ENCODE measurements at regions not wholly inside any gene's neighbourhood (a gene's known extent, or its start where the extent isn't known, plus 50 kb on each side); places are given as distances from the start of the nearest gene placed in this dataset.

- TF ChIP-seq TAF1 (IDR thresholded peaks at IDR 0.05; ENCODE audit: low read depth) (no peak), ZBTB7A (IDR thresholded peaks at IDR 0.05; ENCODE audit: low read depth) (no peak), CREB1 (IDR thresholded peaks at IDR 0.05; ENCODE audit: low read depth) (no peak)
- TF ChIP-seq, protein P1, sequence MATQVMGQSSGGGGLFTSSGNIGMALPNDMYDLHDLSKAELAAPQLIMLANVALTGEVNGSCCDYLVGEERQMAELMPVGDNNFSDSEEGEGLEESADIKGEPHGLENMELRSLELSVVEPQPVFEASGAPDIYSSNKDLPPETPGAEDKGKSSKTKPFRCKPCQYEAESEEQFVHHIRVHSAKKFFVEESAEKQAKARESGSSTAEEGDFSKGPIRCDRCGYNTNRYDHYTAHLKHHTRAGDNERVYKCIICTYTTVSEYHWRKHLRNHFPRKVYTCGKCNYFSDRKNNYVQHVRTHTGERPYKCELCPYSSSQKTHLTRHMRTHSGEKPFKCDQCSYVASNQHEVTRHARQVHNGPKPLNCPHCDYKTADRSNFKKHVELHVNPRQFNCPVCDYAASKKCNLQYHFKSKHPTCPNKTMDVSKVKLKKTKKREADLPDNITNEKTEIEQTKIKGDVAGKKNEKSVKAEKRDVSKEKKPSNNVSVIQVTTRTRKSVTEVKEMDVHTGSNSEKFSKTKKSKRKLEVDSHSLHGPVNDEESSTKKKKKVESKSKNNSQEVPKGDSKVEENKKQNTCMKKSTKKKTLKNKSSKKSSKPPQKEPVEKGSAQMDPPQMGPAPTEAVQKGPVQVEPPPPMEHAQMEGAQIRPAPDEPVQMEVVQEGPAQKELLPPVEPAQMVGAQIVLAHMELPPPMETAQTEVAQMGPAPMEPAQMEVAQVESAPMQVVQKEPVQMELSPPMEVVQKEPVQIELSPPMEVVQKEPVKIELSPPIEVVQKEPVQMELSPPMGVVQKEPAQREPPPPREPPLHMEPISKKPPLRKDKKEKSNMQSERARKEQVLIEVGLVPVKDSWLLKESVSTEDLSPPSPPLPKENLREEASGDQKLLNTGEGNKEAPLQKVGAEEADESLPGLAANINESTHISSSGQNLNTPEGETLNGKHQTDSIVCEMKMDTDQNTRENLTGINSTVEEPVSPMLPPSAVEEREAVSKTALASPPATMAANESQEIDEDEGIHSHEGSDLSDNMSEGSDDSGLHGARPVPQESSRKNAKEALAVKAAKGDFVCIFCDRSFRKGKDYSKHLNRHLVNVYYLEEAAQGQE (IDR thresholded peaks at IDR 0.05; ENCODE audit: low read depth): no peak
Observed at GRCh38 chr6:132204591-132204990, 196.7 kb downstream of the MOXD1 start.

- TF ChIP-seq EGR1 (IDR thresholded peaks at IDR 0.05): no peak
- TF ChIP-seq, protein P1 (IDR thresholded peaks at IDR 0.05; ENCODE audit: low read depth): peak; percentile 29; the same call in 1 of the 2 replicates
Observed at GRCh38 chr6:132202574-132202973, 198.7 kb downstream of the MOXD1 start.

- TF ChIP-seq CREB1 (IDR thresholded peaks at IDR 0.05; ENCODE audit: low read depth) (no peak), TCF12 (IDR thresholded peaks at IDR 0.05; ENCODE audit: low read depth) (no peak), EP300 (IDR thresholded peaks at IDR 0.05; ENCODE audit: borderline replicate concordance) (no peak), CEBPB (IDR thresholded peaks at IDR 0.05) (no peak), TAF1 (IDR thresholded peaks at IDR 0.05; ENCODE audit: low read depth) (no peak)
Observed at GRCh38 chr6:132199343-132199742, 201.9 kb downstream of the MOXD1 start.

DNA sequence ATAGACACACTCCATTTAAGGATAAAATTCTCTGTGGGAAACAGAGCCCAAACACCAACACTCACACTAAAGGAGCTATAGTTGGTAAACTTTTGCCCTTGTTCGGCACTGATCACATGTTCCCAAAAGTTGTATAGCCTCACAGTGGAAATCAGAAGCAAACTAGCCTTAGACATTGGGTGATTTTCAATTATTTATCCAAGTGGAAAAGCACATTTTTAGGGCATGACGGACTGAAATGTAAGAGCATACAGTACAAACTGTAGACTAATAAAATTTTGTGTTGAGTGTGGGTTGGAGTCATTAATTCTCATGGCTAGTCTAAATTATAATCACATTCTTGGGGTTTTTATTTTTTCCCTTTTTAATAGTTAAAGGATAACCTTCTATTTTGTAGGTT, 202.4 kb downstream of the MOXD1 start:
- TF ChIP-seq CREB1 (IDR thresholded peaks at IDR 0.05; ENCODE audit: low read depth) (no peak), TAF1 (IDR thresholded peaks at IDR 0.05; ENCODE audit: low read depth) (no peak), TCF12 (IDR thresholded peaks at IDR 0.05; ENCODE audit: low read depth) (no peak)
- TF ChIP-seq, protein P1 (IDR thresholded peaks at IDR 0.05; ENCODE audit: low read depth): no peak

- no peak for TF ChIP-seq TEAD4 (IDR thresholded peaks at IDR 0.05)
- no peak for TF ChIP-seq EGR1 (IDR thresholded peaks at IDR 0.05)
- no peak for TF ChIP-seq TAF1 (IDR thresholded peaks at IDR 0.05; ENCODE audit: low read depth)
- no peak for TF ChIP-seq NFIC (IDR thresholded peaks at IDR 0.05)
- TF ChIP-seq, protein P2, sequence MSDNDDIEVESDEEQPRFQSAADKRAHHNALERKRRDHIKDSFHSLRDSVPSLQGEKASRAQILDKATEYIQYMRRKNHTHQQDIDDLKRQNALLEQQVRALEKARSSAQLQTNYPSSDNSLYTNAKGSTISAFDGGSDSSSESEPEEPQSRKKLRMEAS (IDR thresholded peaks at IDR 0.05): no peak
- TF ChIP-seq, protein P3, sequence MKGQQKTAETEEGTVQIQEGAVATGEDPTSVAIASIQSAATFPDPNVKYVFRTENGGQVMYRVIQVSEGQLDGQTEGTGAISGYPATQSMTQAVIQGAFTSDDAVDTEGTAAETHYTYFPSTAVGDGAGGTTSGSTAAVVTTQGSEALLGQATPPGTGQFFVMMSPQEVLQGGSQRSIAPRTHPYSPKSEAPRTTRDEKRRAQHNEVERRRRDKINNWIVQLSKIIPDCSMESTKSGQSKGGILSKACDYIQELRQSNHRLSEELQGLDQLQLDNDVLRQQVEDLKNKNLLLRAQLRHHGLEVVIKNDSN (IDR thresholded peaks at IDR 0.05): no peak
- no peak for TF ChIP-seq YY1 (IDR thresholded peaks at IDR 0.05; ENCODE audit: low read depth)
- TF ChIP-seq EP300 (IDR thresholded peaks at IDR 0.05; ENCODE audit: borderline replicate concordance): no peak
- TF ChIP-seq RAD21 (IDR thresholded peaks at IDR 0.05; ENCODE audit: low read depth): no peak
- TF ChIP-seq, protein P1 (IDR thresholded peaks at IDR 0.05; ENCODE audit: low read depth): no peak
Observed at GRCh38 chr6:132198040-132198439, 203.2 kb downstream of the MOXD1 start.

Data from Ishikawa (cell line).